ENCODE measurements at regions not wholly inside any gene's neighbourhood (a gene's known extent, or its start where the extent isn't known, plus 50 kb on each side); places are given as distances from the start of the nearest gene placed in this dataset.

DNA sequence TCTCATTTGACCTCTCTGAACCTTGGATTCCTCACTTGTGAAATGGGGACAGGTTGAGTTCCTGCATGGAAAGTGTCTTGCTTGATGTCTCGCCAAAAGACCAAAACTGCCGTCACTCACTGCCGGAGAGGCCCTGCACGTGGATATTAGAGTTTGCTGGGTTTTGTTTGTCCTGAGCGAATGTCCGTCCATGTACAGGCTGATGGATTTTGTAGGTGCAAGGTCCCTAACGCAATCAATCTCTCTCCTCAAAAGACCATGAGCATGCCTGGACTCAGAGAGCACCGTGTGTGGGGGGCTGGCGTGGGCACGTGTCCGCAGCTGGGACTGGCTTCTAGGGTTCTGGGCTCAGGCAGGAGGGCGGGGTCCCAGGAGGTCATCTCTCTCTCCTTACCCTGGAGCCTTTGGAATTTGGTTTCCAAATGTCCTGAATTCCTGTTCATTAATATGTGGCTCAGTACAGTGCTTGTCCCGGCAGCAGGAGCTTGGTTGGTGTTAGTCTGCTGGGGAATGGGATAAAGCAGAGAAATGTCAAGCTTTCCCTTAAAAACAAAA lies 146.0 kb upstream of the IER5L start:
- Histone ChIP-seq H3K27me3 (ENCODE audit: control insufficient read depth, insufficient read depth, low read length) (no peaks in the 10 kb centered on the region), H3K4ac (ENCODE audit: low read depth, low read length) (no peak overlapping the region), H2AK5ac (ENCODE audit: low read depth, low read length) (peak overlapping the region; percentile 54; the same call in 1 of the 2 replicates), H3K4me2 (ENCODE audit: low read depth, low read length) (no peak overlapping the region), H4K91ac (ENCODE audit: insufficient read depth, low read depth, low read length) (no peak overlapping the region), H3K27ac (ENCODE audit: insufficient read depth, low read length) (no peak overlapping the region), H2BK5ac (ENCODE audit: low read depth, low read length, poor library complexity, severe bottlenecking) (no peak overlapping the region), H2AFZ (replicated peaks; ENCODE audit: low read length, poor library complexity) (no peak overlapping the region), H2BK20ac (ENCODE audit: low read depth, low read length) (peak overlapping the region; percentile 20; the same call in 1 of the 2 replicates), H3K36me3 (ENCODE audit: control insufficient read depth, insufficient read depth, low read length) (no peaks in the 10 kb centered on the region), H3K4me1 (ENCODE audit: control insufficient read depth, insufficient read depth, low read length) (peaks cover 19% of the 10 kb centered on the region), H3K79me1 (ENCODE audit: low read depth in 1 of 2, low read length in 2 of 2) (no peaks in the 10 kb centered on the region), H4K5ac (ENCODE audit: low read depth, low read length) (no peak overlapping the region), H3K18ac (ENCODE audit: low read depth, low read length) (no peak overlapping the region), H3K14ac (replicated peaks; ENCODE audit: low read depth, low read length) (no peak overlapping the region), H3K4me3 (ENCODE audit: insufficient read depth, low read depth, low read length) (no peak overlapping the region), H2BK120ac (ENCODE audit: low read depth, low read length) (no peak overlapping the region), H2BK15ac (ENCODE audit: low read depth, low read length) (no peak overlapping the region), H3K9ac (ENCODE audit: low read depth, low read length) (no peak overlapping the region), H3K9me3 (ENCODE audit: control insufficient read depth, insufficient read depth, low read length) (no peaks in the 10 kb centered on the region), H3K9me1 (ENCODE audit: insufficient read depth, low read length) (peaks cover 3% of the 10 kb centered on the region; the same call in 1 of the 2 replicates), H4K8ac (ENCODE audit: low read depth in 2 of 2, low read length in 2 of 2) (no peak overlapping the region), H3K56ac (ENCODE audit: extremely low read depth, insufficient read depth, low read length) (no peak overlapping the region), H4K20me1 (ENCODE audit: insufficient read depth, low read length) (no peaks in the 10 kb centered on the region), H2AK9ac (replicated peaks; ENCODE audit: low read depth, low read length, poor library complexity) (no peak overlapping the region), H3K23ac (ENCODE audit: low read depth, low read length) (no peak overlapping the region)
- no peak for ATAC-seq (ENCODE audit: low read depth)
- TF ChIP-seq CTCF (conservative IDR thresholded peaks at IDR 0.05; ENCODE audit: low read depth, low read length) (no peak), FOS (IDR thresholded peaks at IDR 0.05; ENCODE audit: low read depth, low read length) (no peak), BHLHE40 (IDR thresholded peaks at IDR 0.05; ENCODE audit: low read depth, low read length) (no peak), NFE2L2 (IDR thresholded peaks at IDR 0.05; ENCODE audit: low read depth, low read length) (no peak), POLR2A (IDR thresholded peaks at IDR 0.05; ENCODE audit: low read depth, low read length) (no peak), RAD21 (IDR thresholded peaks at IDR 0.05; ENCODE audit: low read length) (no peak), CHD1 (IDR thresholded peaks at IDR 0.05; ENCODE audit: low read depth, low read length) (no peak), ELK1 (IDR thresholded peaks at IDR 0.05; ENCODE audit: borderline replicate concordance, low read depth, low read length) (no peak), MAFK (IDR thresholded peaks at IDR 0.05; ENCODE audit: low read depth, low read length) (no peak), MAZ (IDR thresholded peaks at IDR 0.05; ENCODE audit: borderline replicate concordance, low read depth, low read length) (no peak), CEBPB (IDR thresholded peaks at IDR 0.05; ENCODE audit: low read depth, low read length) (no peak), MXI1 (IDR thresholded peaks at IDR 0.05; ENCODE audit: borderline replicate concordance, low read depth, low read length) (no peak), RFX5 (IDR thresholded peaks at IDR 0.05; ENCODE audit: low read depth, low read length) (no peak)
- TF ChIP-seq, protein P1, sequence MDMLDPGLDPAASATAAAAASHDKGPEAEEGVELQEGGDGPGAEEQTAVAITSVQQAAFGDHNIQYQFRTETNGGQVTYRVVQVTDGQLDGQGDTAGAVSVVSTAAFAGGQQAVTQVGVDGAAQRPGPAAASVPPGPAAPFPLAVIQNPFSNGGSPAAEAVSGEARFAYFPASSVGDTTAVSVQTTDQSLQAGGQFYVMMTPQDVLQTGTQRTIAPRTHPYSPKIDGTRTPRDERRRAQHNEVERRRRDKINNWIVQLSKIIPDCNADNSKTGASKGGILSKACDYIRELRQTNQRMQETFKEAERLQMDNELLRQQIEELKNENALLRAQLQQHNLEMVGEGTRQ (IDR thresholded peaks at IDR 0.05; ENCODE audit: low read depth, low read length): no peak
- no TSS peak for BruUV-seq (replicated peaks)
- POLR2A ChIA-PET (ENCODE audit: unreplicated experiment): no interaction called here
- dilution Hi-C loops (cut with HindIII; ENCODE audit: low sequenced_read_pairs, unreplicated experiment): no loop called here
- in situ Hi-C loops (cut with MboI; ENCODE audit: low sequenced_read_pairs): no loop called here
- DNase-seq: no peak
- intact Hi-C loops (cut with micrococcal nuclease): no loop called here
- 100% methylated on average over 1 of the region's 13 CpGs; no CpG with 5 or more reads in 1 of the 2 experiments for WGBS, 2 experiments (ENCODE audit: extremely low coverage in 2 of 2, insufficient read length in 1 of 2)
- CTCF ChIA-PET: interaction anchor here (0.7 to 1.0 kb wide), 2 partner anchors 11 to 150 kb away, joined by 3 to 6 read pairs; no protein-coding TSS in a partner anchor
